Ishikawa (cell line): ENCODE measurements at regions not wholly inside any gene's neighbourhood (a gene's known extent, or its start where the extent isn't known, plus 50 kb on each side); places are given as distances from the start of the nearest gene placed in this dataset.

ENCODE experiments used
- CEBPB ChIP-seq: IDR thresholded peaks from 2 replicates; pipeline ENCODE4 v1.6.1; 2012
- CREB1 ChIP-seq: IDR thresholded peaks from 2 replicates; pipeline ENCODE4 v1.6.1; 2012; ENCODE audit warnings: low read depth
- EGR1 ChIP-seq: IDR thresholded peaks from 2 replicates; pipeline ENCODE4 v1.6.1; 2012
- EP300 ChIP-seq: IDR thresholded peaks from 2 replicates; pipeline ENCODE4 v1.6.1; 2012; ENCODE audit warnings: borderline replicate concordance
- FOXM1 ChIP-seq: IDR thresholded peaks from 2 replicates; pipeline ENCODE4 v1.6.1; 2012; ENCODE audit warnings: low read depth, borderline replicate concordance
- MAX ChIP-seq: IDR thresholded peaks from 2 replicates; pipeline ENCODE4 v1.6.1; 2012
- NFIC ChIP-seq: IDR thresholded peaks from 2 replicates; pipeline ENCODE4 v1.6.1; 2012
- RAD21 ChIP-seq: IDR thresholded peaks from 2 replicates; pipeline ENCODE4 v1.6.1; 2012; ENCODE audit warnings: low read depth
- REST ChIP-seq: IDR thresholded peaks from 2 replicates; pipeline ENCODE4 v1.6.1; 2012; ENCODE audit warnings: low read depth, mild to moderate bottlenecking
- TAF1 ChIP-seq: IDR thresholded peaks from 2 replicates; pipeline ENCODE4 v1.6.1; 2012; ENCODE audit warnings: low read depth, mild to moderate bottlenecking
- TCF12 ChIP-seq: IDR thresholded peaks from 2 replicates; pipeline ENCODE4 v1.6.1; 2012; ENCODE audit warnings: low read depth
- TEAD4 ChIP-seq: IDR thresholded peaks from 2 replicates; pipeline ENCODE4 v1.6.1; 2012
- YY1 ChIP-seq: IDR thresholded peaks from 2 replicates; pipeline ENCODE4 v1.6.1; 2012; ENCODE audit warnings: low read depth
- ZBTB7A ChIP-seq: IDR thresholded peaks from 2 replicates; pipeline ENCODE4 v1.6.1; 2012; ENCODE audit warnings: low read depth
- TF ChIP-seq, protein P1 (sequence below): IDR thresholded peaks from 2 replicates; pipeline ENCODE4 v1.6.1; 2012

- no peak for TF ChIP-seq CREB1
- TF ChIP-seq FOXM1: no peak
- no peak for TF ChIP-seq CEBPB
- TF ChIP-seq RAD21: no peak
- TF ChIP-seq NFIC: no peak
- no peak for TF ChIP-seq EP300
- no peak for TF ChIP-seq ZBTB7A
- TF ChIP-seq EGR1: no peak
- TF ChIP-seq YY1: no peak
- TF ChIP-seq, protein P1, sequence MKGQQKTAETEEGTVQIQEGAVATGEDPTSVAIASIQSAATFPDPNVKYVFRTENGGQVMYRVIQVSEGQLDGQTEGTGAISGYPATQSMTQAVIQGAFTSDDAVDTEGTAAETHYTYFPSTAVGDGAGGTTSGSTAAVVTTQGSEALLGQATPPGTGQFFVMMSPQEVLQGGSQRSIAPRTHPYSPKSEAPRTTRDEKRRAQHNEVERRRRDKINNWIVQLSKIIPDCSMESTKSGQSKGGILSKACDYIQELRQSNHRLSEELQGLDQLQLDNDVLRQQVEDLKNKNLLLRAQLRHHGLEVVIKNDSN: no peak
- TF ChIP-seq TEAD4: no peak
- no peak for TF ChIP-seq TAF1
- no peak for TF ChIP-seq MAX
- no peak for TF ChIP-seq TCF12
Measured at GRCh38 chr20:24828992-24829648, 119.9 kb upstream of the CST7 start.

GRCh38 chr20:24829649-24830370 is 119.3 kb upstream of the CST7 start:
- TF ChIP-seq TCF12: no peak
- no peak for TF ChIP-seq FOXM1
- no peak for TF ChIP-seq TEAD4
- TF ChIP-seq RAD21: no peak
- no peak for TF ChIP-seq EP300
- TF ChIP-seq REST: no peak
- TF ChIP-seq, protein P1: no peak
- TF ChIP-seq CREB1: no peak
- TF ChIP-seq YY1: no peak
- TF ChIP-seq NFIC: no peak
- no peak for TF ChIP-seq MAX

- no peak for TF ChIP-seq TAF1
- no peak for TF ChIP-seq TCF12
- TF ChIP-seq CEBPB: no peak
- TF ChIP-seq REST: no peak
- TF ChIP-seq CREB1: no peak
- no peak for TF ChIP-seq ZBTB7A
- TF ChIP-seq EP300: no peak
- TF ChIP-seq, protein P1: no peak
- TF ChIP-seq RAD21: no peak
- TF ChIP-seq NFIC: no peak
- TF ChIP-seq MAX: no peak
- no peak for TF ChIP-seq FOXM1
- no peak for TF ChIP-seq YY1
- no peak for TF ChIP-seq EGR1
- no peak for TF ChIP-seq TEAD4
Measured at GRCh38 chr20:24830649-24831048, 118.4 kb upstream of the CST7 start.

DNA sequence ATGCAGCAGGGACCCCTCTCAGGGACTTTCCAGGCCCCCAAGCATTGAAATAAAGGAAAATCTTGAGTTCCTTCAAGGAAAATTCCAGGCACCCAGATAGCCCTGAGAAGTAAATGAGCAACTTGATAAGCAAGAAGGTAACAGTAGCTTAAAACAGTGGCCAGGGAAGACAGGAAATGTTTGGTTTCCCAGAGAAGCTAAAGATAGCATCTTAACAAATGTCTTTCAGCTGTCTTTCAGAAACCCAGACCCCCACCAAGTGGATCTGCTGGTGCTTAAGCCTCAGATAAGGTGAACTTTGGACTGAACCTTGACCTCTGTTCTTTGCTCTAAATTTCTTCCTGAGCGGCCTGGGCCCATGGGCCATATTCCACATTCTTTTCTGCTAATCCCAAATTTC is 117.8 kb upstream of the CST7 start:
- no peak for TF ChIP-seq ZBTB7A
- no peak for TF ChIP-seq FOXM1
- TF ChIP-seq TCF12: no peak
- TF ChIP-seq RAD21: no peak
- no peak for TF ChIP-seq TAF1
- TF ChIP-seq NFIC: no peak

DNA sequence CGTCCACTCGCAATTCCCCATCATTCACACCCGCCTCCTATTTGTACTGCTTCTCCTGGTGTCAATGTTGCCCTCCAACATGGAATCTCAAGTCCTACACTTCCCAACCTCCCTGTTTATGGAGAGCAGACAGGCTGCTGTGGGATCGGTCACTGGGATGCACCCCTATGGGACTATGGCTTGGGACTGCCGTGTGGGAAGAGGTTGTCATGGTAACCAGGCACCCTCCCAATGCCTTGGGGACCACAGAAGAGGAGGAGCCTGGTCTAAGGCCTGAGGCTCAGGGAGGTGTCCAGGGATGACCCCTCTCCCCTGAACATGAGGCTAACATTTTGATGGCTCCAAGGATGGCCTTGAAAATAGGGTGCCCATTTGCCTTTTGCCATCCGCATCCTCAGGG is 116.6 kb upstream of the CST7 start:
- TF ChIP-seq EGR1 (no peak), TEAD4 (no peak), REST (no peak), CEBPB (no peak), RAD21 (no peak), YY1 (no peak), TAF1 (no peak)
- TF ChIP-seq, protein P1: no peak
